MG63 (cell line): ENCODE measurements at regions not wholly inside any gene's neighbourhood (a gene's known extent, or its start where the extent isn't known, plus 50 kb on each side); places are given as distances from the start of the nearest gene placed in this dataset.
A peak's percentile ranks its signal among the peaks of the same experiment; 100 is the strongest.

Experiments
- DNase-seq: peaks from one replicate; pipeline ENCODE4 v3.0.0-alpha.2; 2020
- H3K27me3 ChIP-seq: fragments of 250-450 bp; sonication (Bioruptor Pico); 2 replicates; pipeline ENCODE4 v1.5.1; 2020; ENCODE audit warnings: mild to moderate bottlenecking, moderate library complexity
- H3K36me3 ChIP-seq: fragments of 250-450 bp; sonication (Bioruptor Pico); 2 replicates; pipeline ENCODE4 v1.5.1; 2020; ENCODE audit warnings: mild to moderate bottlenecking, moderate library complexity
- H3K4me3 ChIP-seq: fragments of 250-450 bp; sonication (Bioruptor Pico); 2 replicates; pipeline ENCODE4 v1.5.1; 2020; ENCODE audit warnings: mild to moderate bottlenecking, moderate library complexity
- H3K9me3 ChIP-seq: fragments of 250-450 bp; sonication (Bioruptor Pico); 2 replicates; pipeline ENCODE4 v1.5.1; 2020; ENCODE audit warnings: mild to moderate bottlenecking, moderate library complexity

GRCh38 chr3:61311044-61311443 is 59.8 kb upstream of the FHIT start:
- DNase-seq, result no peak
- Histone ChIP-seq H3K9me3 (no peaks in the 10 kb centered on the region), H3K36me3 (no peaks in the 10 kb centered on the region), H3K27me3 (no peaks in the 10 kb centered on the region), H3K4me3 (no peak overlapping the region)

GRCh38 chr3:61315871-61316270 is 64.6 kb upstream of the FHIT start:
- Histone ChIP-seq H3K36me3 (no peaks in the 10 kb centered on the region), H3K9me3 (no peaks in the 10 kb centered on the region), H3K4me3 (no peak overlapping the region), H3K27me3 (no peaks in the 10 kb centered on the region)
- DNase-seq, result peak; percentile 5

- Histone ChIP-seq H3K27me3 (no peaks in the 10 kb centered on the region), H3K36me3 (no peaks in the 10 kb centered on the region), H3K4me3 (no peak overlapping the region), H3K9me3 (no peaks in the 10 kb centered on the region)
- DNase-seq, result no peak
These were observed 71.8 kb upstream of the FHIT start for GRCh38 chr3:61323094-61323493.

GRCh38 chr3:61331929-61332552 is 80.8 kb upstream of the FHIT start:
- Histone ChIP-seq H3K4me3 (no peak overlapping the region), H3K9me3 (no peaks in the 10 kb centered on the region), H3K36me3 (no peaks in the 10 kb centered on the region), H3K27me3 (no peaks in the 10 kb centered on the region)
- DNase-seq, result no peak

DNA sequence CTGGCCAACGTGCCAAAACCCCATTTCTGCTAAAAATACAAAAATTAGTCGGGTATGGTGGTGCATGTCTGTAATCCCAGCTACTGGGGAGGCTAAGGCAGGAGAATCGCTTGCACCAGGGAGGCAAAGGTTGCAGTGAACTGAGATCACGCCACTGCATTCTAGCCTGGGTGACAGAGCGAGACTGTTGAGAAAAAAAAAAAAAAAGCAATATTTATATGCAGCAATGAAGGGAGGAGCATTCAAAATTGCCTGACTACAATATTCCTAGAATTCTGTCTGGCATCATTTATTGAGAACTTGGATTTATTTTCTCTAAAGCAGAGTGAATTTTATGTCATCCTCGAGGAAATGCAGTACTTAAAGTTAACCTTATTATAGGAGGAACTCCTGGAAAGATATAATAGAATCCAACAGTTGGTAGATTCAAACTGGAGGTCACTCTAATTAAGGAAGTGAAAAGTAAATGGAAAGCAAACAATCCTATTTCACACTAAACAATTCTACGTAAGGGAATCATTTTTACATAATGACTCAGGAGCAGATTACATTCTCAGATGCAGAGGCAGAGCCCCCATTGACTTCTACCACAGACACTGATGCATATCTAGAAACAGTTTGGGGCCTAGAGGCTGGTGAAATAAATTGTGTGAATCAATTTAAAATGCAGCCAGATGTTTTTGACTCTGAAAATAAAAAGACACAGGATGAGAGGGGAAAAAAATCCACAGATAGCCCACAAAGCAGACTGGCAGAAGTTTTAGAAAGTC is 82.1 kb upstream of the FHIT start:
- Histone ChIP-seq H3K9me3 (no peaks in the 10 kb centered on the region), H3K36me3 (no peaks in the 10 kb centered on the region), H3K27me3 (no peaks in the 10 kb centered on the region), H3K4me3 (no peak overlapping the region)
- DNase-seq, result no peak

GRCh38 chr3:61334783-61335182 is 83.5 kb upstream of the FHIT start:
- DNase-seq, result no peak
- Histone ChIP-seq H3K27me3 (no peaks in the 10 kb centered on the region), H3K9me3 (no peaks in the 10 kb centered on the region), H3K4me3 (no peak overlapping the region), H3K36me3 (no peaks in the 10 kb centered on the region)

GRCh38 chr3:61340931-61341461 is 89.7 kb upstream of the FHIT start:
- no peak for DNase-seq
- Histone ChIP-seq H3K9me3 (no peaks in the 10 kb centered on the region), H3K27me3 (no peaks in the 10 kb centered on the region), H3K36me3 (no peaks in the 10 kb centered on the region), H3K4me3 (no peak overlapping the region)

DNA sequence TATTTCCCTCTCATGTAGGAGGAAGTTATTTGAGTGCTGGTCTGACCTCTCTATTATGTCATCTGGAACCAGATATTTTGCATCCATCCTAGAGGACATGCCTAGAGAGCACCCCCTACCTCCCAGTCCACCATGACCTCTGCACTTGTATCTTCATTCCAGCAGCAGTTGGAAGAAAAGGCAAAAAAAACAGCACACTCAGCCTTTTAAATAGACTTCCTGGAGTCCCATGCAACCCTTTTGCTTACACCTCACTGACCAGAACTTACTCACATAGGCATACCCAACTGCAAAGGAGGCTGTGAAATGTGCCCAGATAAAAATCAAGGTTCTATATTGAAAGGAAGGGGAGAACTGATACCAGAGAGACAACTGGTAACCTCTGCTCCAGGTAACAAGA is 92.3 kb upstream of the FHIT start:
- no peaks in the 10 kb centered on the region for H3K27me3 ChIP-seq
- H3K4me3 ChIP-seq, result no peak overlapping the region
- H3K36me3 ChIP-seq, result no peaks in the 10 kb centered on the region
- H3K9me3 ChIP-seq, result no peaks in the 10 kb centered on the region
- no peak for DNase-seq

- Histone ChIP-seq H3K27me3 (no peaks in the 10 kb centered on the region), H3K9me3 (no peaks in the 10 kb centered on the region)
- DNase-seq, result no peak
These were observed 93.8 kb upstream of the FHIT start for GRCh38 chr3:61345020-61345419.

DNA sequence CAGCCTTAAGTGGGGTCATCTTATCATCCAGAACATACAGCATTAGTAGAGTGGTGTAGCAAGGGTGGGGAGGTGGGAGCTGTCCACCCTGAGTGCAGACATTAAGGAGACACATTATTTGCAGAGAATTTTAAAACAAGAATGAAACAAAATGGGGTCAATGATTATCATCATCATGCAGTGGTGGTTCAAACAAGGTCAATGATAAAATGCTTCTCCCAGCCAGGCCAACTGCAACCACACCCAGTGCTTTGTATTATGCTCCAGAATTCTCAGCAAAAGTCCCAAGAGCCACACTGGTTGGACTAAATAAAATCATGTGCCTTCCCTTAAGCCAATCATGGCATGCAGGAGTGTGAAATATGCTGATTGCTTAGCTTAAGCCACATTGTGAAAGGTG is 96.7 kb upstream of the FHIT start:
- H3K4me3 ChIP-seq, result no peak overlapping the region
- H3K27me3 ChIP-seq, result no peaks in the 10 kb centered on the region
- no peaks in the 10 kb centered on the region for H3K36me3 ChIP-seq
- no peak for DNase-seq
- H3K9me3 ChIP-seq, result no peaks in the 10 kb centered on the region

More at GRCh38 chr3:61345020-61345419, 93.8 kb upstream of the FHIT start:
- H3K36me3 ChIP-seq, result no peaks in the 10 kb centered on the region
- no peak overlapping the region for H3K4me3 ChIP-seq

- H3K4me3 ChIP-seq, result no peak overlapping the region
- H3K36me3 ChIP-seq, result no peaks in the 10 kb centered on the region
- no peak for DNase-seq
- H3K9me3 ChIP-seq, result no peaks in the 10 kb centered on the region
- no peaks in the 10 kb centered on the region for H3K27me3 ChIP-seq
These were observed 98.5 kb upstream of the FHIT start for GRCh38 chr3:61349717-61350116.

GRCh38 chr3:61350782-61351309 is 99.6 kb upstream of the FHIT start:
- H3K36me3 ChIP-seq, result no peaks in the 10 kb centered on the region

DNA sequence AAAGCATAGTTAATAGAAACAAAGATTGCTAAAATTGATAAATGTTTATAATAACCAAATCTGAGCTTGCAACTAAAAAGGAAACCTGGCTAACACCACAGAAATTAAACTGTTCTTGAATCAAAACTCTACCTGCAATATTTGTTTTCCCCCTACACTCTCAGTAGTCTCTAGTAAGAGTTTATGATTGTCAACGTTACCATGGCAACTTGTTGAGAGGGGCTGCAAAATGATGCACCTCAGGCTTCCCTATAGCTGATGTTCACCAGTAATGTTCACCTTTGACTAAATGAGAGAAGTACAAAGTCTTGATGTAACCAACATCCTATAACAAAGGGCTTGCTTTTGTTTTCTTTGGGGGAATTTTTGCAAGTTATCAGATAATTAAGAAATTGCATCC is 101.1 kb upstream of the FHIT start:
- no peaks in the 10 kb centered on the region for H3K9me3 ChIP-seq
- no peak overlapping the region for H3K4me3 ChIP-seq
- H3K36me3 ChIP-seq, result no peaks in the 10 kb centered on the region
- H3K27me3 ChIP-seq, result no peaks in the 10 kb centered on the region
- no peak for DNase-seq

More at GRCh38 chr3:61350782-61351309, 99.6 kb upstream of the FHIT start:
- no peak for DNase-seq
- Histone ChIP-seq H3K27me3 (no peaks in the 10 kb centered on the region), H3K4me3 (no peak overlapping the region), H3K9me3 (no peaks in the 10 kb centered on the region)

DNA sequence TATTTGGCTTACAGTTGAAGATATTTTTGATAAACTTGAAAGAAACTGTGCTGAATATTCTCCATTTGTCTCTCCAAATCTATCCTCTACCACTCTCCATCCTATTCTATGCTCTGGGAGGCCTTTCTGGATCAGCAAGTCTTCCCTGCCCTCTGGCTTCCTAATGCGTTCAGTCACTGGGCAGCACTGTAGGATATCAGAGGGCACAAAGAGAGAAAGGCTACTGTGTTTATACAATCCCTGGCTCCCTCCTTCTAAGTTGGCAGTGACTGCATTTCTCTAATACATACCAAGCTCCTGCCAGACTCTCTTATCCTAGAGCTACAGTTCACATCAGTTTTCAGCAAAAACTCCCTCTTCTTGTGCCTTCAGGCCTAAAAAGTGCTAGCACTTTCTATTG is 102.1 kb upstream of the FHIT start:
- Histone ChIP-seq H3K27me3 (no peaks in the 10 kb centered on the region), H3K4me3 (no peak overlapping the region), H3K9me3 (no peaks in the 10 kb centered on the region), H3K36me3 (no peaks in the 10 kb centered on the region)
- DNase-seq, result peak; percentile 5

- H3K4me3 ChIP-seq, result no peak overlapping the region
- H3K9me3 ChIP-seq, result no peaks in the 10 kb centered on the region
- H3K36me3 ChIP-seq, result no peaks in the 10 kb centered on the region
- H3K27me3 ChIP-seq, result no peaks in the 10 kb centered on the region
- no peak for DNase-seq
These were observed 103.4 kb upstream of the FHIT start for GRCh38 chr3:61354604-61355003.

- no peaks in the 10 kb centered on the region for H3K27me3 ChIP-seq
- no peaks in the 10 kb centered on the region for H3K36me3 ChIP-seq
- no peaks in the 10 kb centered on the region for H3K9me3 ChIP-seq
- no peak for DNase-seq
- no peak overlapping the region for H3K4me3 ChIP-seq
These were observed 105.4 kb upstream of the FHIT start for GRCh38 chr3:61356685-61357084.

DNA sequence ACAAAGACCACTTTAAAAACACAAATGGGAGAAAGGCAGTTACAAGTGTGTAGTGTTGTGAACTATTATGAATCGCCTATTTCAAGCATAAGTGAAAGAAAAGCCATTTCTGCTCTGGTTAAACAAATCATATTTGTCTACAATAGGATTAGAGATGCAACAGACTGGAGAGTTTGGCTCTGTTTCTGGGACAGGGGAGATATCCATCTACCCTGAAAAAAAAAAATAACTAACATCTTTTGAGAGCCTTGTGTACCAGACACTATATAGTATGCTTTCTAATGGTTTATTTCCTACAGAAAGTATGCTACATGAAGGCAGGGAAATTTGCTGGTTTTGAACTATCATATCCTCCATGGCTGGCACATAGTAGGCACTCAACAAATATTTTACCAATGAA is 106.7 kb upstream of the FHIT start:
- no peak for DNase-seq
- Histone ChIP-seq H3K36me3 (no peaks in the 10 kb centered on the region), H3K9me3 (no peaks in the 10 kb centered on the region), H3K4me3 (no peak overlapping the region), H3K27me3 (no peaks in the 10 kb centered on the region)

DNA sequence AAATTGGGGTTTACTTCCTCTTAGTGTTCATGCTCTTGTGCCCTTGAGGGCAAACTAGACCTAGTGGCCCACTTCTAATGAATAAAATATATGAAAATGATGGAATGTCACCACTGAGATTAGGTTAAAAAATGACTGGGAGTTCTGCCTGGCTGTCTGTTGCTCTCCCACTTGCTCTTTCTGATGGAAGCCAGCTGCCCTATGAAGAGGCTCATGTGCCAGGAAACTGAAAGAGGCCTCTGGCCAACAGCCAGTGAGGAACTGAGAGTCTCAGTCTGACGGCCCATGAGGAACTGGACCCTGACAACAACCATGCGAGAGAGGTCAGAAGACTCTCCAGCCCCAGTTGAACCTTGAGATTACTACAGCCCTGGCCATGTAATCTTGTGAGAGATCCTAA is 107.1 kb upstream of the FHIT start:
- Histone ChIP-seq H3K9me3 (no peaks in the 10 kb centered on the region), H3K4me3 (no peak overlapping the region), H3K27me3 (no peaks in the 10 kb centered on the region), H3K36me3 (no peaks in the 10 kb centered on the region)
- DNase-seq, result peak; percentile 0
